NCI-H1436 (cell line): ENCODE measurements at regions not wholly inside any gene's neighbourhood (a gene's known extent, or its start where the extent isn't known, plus 50 kb on each side); places are given as distances from the start of the nearest gene placed in this dataset.
A peak's percentile ranks its signal among the peaks of the same experiment; 100 is the strongest.

Source experiments
- DNase-seq: peaks from one replicate; lab custom pipeline; 2025; lab: John Stamatoyannopoulos, UW

DNA sequence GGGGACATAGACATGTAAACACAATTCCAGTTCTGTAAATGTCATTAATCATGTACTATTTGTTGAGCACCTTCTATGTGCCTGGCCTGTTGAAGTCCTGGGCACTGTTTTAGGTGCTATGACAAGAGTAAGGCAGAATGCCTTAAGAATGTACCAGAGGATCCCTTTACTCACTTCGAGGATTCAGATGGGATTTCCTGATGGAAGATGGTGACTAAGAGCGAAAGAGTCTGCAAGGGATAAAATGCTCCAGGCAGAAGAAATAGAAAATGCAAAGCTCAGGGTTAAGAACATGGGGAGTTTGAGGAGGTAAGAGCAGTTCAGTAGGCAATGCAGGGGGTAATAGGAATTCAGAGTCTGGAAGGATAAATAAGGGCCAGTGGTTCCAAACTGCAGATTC, 671.3 kb upstream of the TBX3 start:
- DNase-seq, result no peak

DNA sequence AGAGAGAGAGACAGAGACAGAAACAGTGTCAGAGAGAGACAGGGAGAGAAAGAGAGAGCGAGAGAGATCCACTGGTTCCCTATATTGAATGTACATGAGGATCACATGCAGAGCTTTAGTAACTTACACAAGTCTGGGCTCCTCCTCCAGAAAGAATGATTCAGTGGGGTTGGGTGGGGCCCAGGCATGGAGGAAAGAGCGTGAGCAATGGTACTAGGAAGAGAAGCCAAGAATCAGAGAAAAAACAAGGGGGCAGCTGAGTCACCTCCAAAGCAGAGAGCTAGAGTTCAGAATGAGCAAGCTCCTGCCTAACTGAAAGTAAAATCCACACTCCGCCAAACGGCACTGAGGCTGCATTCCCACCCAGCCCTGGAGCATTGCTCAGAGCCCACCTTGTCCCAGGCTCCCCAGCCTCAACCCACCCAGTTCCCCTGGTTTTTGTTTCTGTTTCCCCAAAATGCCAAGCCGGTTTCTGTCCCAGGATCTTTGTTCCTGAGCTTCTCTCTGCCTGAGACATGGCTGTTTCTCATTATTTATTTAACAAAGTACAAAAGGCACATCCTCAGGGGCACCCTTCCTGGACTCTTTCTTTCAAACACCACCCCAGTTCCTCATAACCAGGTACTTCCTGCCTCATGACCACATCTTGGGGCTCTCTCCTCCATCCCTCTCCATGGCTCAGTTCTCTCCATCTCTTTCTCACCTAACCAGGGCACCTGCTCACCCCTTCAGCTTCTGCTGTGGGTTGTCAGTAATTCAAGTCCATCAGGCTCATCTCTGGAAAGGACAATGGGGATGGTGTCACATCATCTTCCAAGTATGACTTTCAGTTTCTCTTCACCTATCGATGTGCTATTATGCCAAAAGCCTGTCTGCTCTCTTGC, 670.3 kb upstream of the TBX3 start:
- DNase-seq, result no peak

DNA sequence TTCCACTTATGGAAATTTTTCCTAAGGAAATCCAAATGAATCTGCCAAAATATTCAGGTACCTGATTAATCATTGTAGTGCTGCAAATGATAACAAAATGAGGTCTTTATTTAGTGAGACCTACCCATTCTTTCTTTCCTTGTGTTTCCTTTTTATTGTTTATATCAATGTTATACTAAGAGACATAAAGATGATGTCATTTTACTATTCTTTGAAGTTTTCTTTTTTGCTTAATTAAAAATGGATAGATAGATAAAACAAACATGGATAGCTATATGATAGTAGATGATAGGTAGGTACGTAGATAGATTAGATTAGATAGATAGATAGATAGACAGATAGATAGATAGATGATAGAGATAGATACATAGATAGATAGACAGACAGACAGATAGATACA, 669.5 kb upstream of the TBX3 start:
- DNase-seq, result no peak

- DNase-seq, result no peak
Measured at GRCh38 chr12:115351514-115352077, 667.6 kb upstream of the TBX3 start.

GRCh38 chr12:115349711-115350110, 665.7 kb upstream of the TBX3 start:
- no peak for DNase-seq

DNA sequence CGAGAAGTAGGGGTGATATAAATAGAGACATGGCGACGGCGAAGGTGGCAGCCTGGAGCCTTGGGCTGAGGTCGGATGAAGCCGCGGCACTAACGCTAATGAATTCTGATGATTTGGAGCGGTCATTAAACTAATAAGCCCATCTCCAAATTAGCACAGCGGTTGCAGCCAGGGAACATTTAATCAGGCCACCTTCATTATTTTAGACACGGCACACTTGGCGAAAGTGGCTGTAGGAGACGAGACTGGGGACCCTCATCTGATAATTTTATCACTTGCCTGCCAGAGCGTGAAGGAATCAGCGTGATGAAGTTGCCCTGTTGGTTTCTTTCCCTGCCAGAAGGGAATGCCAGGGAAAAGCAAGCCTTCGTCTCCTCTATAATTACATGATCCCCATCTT, 664.3 kb upstream of the TBX3 start:
- no peak for DNase-seq

- no peak for DNase-seq
Measured at GRCh38 chr12:115343601-115344000, 659.6 kb upstream of the TBX3 start.

- DNase-seq, result no peak
Measured at GRCh38 chr12:115343008-115343407, 659.0 kb upstream of the TBX3 start.

- DNase-seq, result peak; percentile 2
Measured at GRCh38 chr12:115341442-115341841, 657.5 kb upstream of the TBX3 start.

- no peak for DNase-seq
Measured at GRCh38 chr12:115338566-115339294, 654.8 kb upstream of the TBX3 start.

- DNase-seq, result peak; percentile 67
Measured at GRCh38 chr12:115337693-115338543, 653.9 kb upstream of the TBX3 start.

DNA sequence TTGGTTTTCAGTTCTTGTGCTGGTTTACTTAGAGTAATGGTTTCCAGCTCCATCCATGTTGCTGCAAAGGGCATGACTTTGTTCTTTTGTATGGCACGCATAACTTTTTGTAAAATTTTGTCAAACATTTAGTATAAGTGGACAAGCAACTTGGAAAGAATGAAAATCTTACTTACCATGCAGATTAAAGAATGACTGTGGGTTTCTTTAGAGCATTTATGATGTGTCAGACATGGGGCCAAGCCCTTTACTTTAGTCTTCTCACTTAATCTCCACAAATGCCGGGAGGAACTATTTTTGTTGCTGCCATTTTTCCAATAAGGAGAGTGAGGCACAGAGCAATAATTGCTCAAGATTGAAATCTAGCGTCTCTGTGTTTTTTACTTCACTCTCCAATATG, 652.5 kb upstream of the TBX3 start:
- no peak for DNase-seq

DNA sequence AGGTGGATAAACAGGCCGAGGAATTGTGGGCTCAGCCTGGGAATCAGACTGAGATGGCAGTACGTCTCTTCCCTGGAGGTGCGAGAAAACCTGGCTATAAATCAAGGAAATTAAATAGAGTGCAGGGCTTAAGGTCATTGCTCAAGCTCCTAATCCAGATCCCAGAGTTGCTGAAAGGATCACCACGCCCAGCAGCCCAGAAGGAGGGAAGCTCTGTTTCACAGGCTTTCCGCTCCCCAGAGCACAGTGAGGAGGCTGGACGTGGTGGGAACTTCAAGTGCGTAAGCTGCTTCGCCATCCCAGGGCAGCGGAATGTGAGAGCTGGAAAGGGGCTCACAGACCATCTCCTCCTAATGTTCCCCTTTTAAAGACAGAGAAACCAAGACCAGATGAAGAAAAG, 651.6 kb upstream of the TBX3 start:
- no peak for DNase-seq

GRCh38 chr12:115335048-115335447, 651.1 kb upstream of the TBX3 start:
- no peak for DNase-seq

DNA sequence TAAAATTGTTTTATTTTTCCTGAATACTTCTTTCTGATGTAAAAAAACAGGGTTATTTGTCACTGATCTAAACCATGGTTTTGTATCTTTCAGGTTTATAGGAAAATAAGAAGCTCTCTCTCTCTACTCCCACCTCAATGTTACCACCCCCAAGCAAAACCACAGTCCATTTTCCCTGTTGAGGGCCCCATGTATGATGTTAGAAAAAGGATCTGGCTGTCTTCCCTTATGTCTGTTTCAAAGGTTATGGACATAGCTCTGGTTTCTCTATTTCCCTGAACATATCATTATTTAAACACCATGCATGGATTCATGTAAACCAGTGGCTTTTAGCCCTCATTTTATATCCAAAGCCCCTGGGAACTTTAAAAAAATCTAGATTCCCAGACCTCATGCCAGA, 649.0 kb upstream of the TBX3 start:
- no peak for DNase-seq

DNA sequence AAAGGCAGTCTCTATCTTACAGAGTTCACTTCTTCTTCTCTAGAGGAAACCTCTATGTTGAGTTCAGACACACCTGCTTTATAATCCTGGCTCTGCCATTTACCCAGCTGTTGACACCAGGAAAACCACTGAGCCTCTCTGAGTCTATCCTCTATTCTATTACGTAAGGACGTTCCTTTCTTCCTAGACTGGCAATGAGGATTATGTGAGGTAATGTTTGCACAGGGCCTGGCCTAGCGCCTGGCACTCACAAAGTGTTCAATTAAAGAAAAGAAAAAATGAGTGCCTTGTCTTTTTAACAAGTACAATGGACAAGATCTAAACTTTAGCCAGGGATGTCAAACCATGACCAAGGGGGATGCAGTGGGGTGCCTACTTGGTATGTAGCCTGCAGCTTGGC, 641.9 kb upstream of the TBX3 start:
- DNase-seq, result no peak

- no peak for DNase-seq
Measured at GRCh38 chr12:115324949-115325593, 641.1 kb upstream of the TBX3 start.

- no peak for DNase-seq
Measured at GRCh38 chr12:115323223-115323905, 639.4 kb upstream of the TBX3 start.

- DNase-seq, result no peak
Measured at GRCh38 chr12:115322275-115322674, 638.3 kb upstream of the TBX3 start.

- DNase-seq, result no peak
Measured at GRCh38 chr12:115320967-115321366, 637.0 kb upstream of the TBX3 start.

DNA sequence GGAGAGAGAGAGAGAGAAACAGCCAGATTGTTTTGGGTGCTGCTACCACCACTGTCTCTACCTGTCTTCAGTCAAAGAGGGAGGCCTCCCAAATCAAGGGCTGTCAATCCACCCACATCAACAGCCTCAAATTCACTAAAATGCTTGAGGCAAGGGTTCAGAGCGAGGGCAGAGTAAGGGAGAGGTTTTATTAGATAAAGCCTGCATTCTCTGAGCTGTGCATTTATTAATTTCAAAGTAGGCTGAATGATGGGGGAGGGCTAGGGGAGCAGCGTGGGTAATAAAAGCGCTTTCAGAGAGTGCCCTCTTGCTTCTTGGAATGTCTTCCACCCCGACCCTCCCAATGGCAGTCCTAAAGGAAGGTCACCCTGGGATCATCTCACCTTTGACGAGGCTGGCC, 636.5 kb upstream of the TBX3 start:
- no peak for DNase-seq
